Stimulated activated CD4-positive, alpha-beta T cell treated with anti-CD3 and anti-CD28 coated beads, Interleukin-1b, Interleukin-23, amount 100 ng/mL, for 48 hours (primary cell): ENCODE measurements at regions not wholly inside any gene's neighbourhood (a gene's known extent, or its start where the extent isn't known, plus 50 kb on each side); places are given as distances from the start of the nearest gene placed in this dataset.
"Not testable (repeated sequence)": the region's sequence is repeated elsewhere in the genome, so short reads cannot be mapped to it uniquely, and the experiment has no call there.

Experiments
- DNase-seq: peaks from one replicate; pipeline ENCODE4 v3.0.0-alpha.2; 2020

GRCh38 chr9:31820426-31820825 is 564.0 kb upstream of the ACO1 start:
- no peak for DNase-seq

GRCh38 chr9:31821583-31821982 is 562.9 kb upstream of the ACO1 start:
- DNase-seq = no peak

- no peak for DNase-seq
Observed at GRCh38 chr9:31823365-31823764, 561.1 kb upstream of the ACO1 start.

- no peak for DNase-seq
Observed at GRCh38 chr9:31824860-31825259, 559.6 kb upstream of the ACO1 start.

- DNase-seq = no peak
Observed at GRCh38 chr9:31837211-31837610, 547.2 kb upstream of the ACO1 start.

- DNase-seq = no peak
Observed at GRCh38 chr9:31839273-31839672, 545.2 kb upstream of the ACO1 start.

- DNase-seq = no peak
Observed at GRCh38 chr9:31840702-31841101, 543.7 kb upstream of the ACO1 start.

- DNase-seq = no peak
Observed at GRCh38 chr9:31847963-31848362, 536.5 kb upstream of the ACO1 start.

GRCh38 chr9:31848505-31849285 is 535.7 kb upstream of the ACO1 start:
- DNase-seq = no peak

GRCh38 chr9:31854187-31854586 is 530.3 kb upstream of the ACO1 start:
- DNase-seq = no peak

- DNase-seq = no peak
Observed at GRCh38 chr9:31868830-31869229, 515.6 kb upstream of the ACO1 start.

GRCh38 chr9:31870276-31870675 is 514.2 kb upstream of the ACO1 start:
- no peak for DNase-seq

- no peak for DNase-seq
Observed at GRCh38 chr9:31873722-31874121, 510.7 kb upstream of the ACO1 start.

GRCh38 chr9:31894008-31894407 is 490.4 kb upstream of the ACO1 start:
- DNase-seq = no peak

- DNase-seq = no peak
Observed at GRCh38 chr9:31908158-31908890, 476.1 kb upstream of the ACO1 start.

- no peak for DNase-seq
Observed at GRCh38 chr9:31908891-31909480, 475.5 kb upstream of the ACO1 start.

- no peak for DNase-seq
Observed at GRCh38 chr9:31912636-31913035, 471.8 kb upstream of the ACO1 start.

GRCh38 chr9:31916591-31917241 is 467.7 kb upstream of the ACO1 start:
- DNase-seq = no peak

GRCh38 chr9:31937737-31938136 is 446.7 kb upstream of the ACO1 start:
- DNase-seq = not testable (repeated sequence)

GRCh38 chr9:31950756-31951155 is 433.7 kb upstream of the ACO1 start:
- DNase-seq = no peak

GRCh38 chr9:31958572-31958971 is 425.9 kb upstream of the ACO1 start:
- no peak for DNase-seq

GRCh38 chr9:31969552-31969951 is 414.9 kb upstream of the ACO1 start:
- DNase-seq = no peak

GRCh38 chr9:31983895-31984294 is 400.5 kb upstream of the ACO1 start:
- DNase-seq = no peak

- DNase-seq = no peak
Observed at GRCh38 chr9:31996331-31996730, 388.1 kb upstream of the ACO1 start.
